Ectodermal cell (in vitro differentiated cells): ENCODE measurements at regions not wholly inside any gene's neighbourhood (a gene's known extent, or its start where the extent isn't known, plus 50 kb on each side); places are given as distances from the start of the nearest gene placed in this dataset.

Experiments
- H3K27ac ChIP-seq: 2 replicates; pipeline ENCODE4 v1.7.0; 2013; ENCODE audit warnings: mild to moderate bottlenecking, low read depth, low read length; ENCODE audit not compliant: insufficient read depth, poor library complexity, severe bottlenecking
- H3K27me3 ChIP-seq: 2 replicates; pipeline ENCODE4 v1.7.0; 2013; ENCODE audit warnings: mild to moderate bottlenecking, low read length; ENCODE audit not compliant: insufficient read depth, control insufficient read depth, poor library complexity, severe bottlenecking
- H3K36me3 ChIP-seq: one replicate; pipeline ENCODE4 v1.7.0; 2013; ENCODE audit warnings: low read length; ENCODE audit not compliant: control insufficient read depth, insufficient read depth
- H3K4me1 ChIP-seq: one replicate; pipeline ENCODE4 v1.7.0; 2013; ENCODE audit warnings: low read length; ENCODE audit not compliant: control insufficient read depth, insufficient read depth
- H3K4me3 ChIP-seq: 2 replicates; pipeline ENCODE4 v1.7.0; 2013; ENCODE audit warnings: low read depth, low read length, control low read depth; ENCODE audit not compliant: insufficient read depth
- H3K9me3 ChIP-seq: 2 replicates; pipeline ENCODE4 v1.7.0; 2013; ENCODE audit warnings: mild to moderate bottlenecking, low read length, moderate library complexity; ENCODE audit not compliant: control insufficient read depth
- WGBS, 2 experiments: methylation state at CpG; one replicate each; pipeline ENCODE4 v1.1.7; 2013; ENCODE audit warnings: missing lambda C conversion rate in 2 of 2; 5-methylcytosine and 5-hydroxymethylcytosine counted together

- no peaks in the 10 kb centered on the region for H3K27me3 ChIP-seq
- no peak overlapping the region for H3K4me3 ChIP-seq
- H3K9me3 ChIP-seq, result no peaks in the 10 kb centered on the region
- H3K36me3 ChIP-seq, result no peaks in the 10 kb centered on the region
- WGBS, 2 experiments, result 89 to 90% methylated on average over 1 of the region's 2 CpGs
- H3K4me1 ChIP-seq, result no peaks in the 10 kb centered on the region
- H3K27ac ChIP-seq, result no peak overlapping the region
These were observed 232.1 kb downstream of the HAO1 start for GRCh38 chr20:7708112-7708511.

DNA sequence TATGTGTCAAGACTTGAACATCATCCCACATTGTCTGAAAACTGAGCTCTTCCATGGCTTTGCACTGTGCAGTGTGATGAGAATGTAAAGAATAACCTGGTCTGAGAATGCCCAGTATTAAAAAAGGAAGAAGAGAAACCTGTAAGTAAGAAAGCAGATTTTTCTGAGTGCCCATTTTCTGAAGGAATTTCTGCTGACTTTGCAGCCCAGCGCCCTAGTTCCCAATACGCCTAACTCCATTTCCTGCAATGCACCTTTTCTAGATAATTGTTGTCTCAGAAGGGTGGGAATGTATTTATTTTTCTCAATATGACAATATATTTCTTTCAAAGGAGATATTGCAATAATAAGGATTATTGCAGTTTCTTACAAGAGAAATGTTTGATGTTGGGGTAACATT is 231.5 kb downstream of the HAO1 start:
- H3K27me3 ChIP-seq, result no peaks in the 10 kb centered on the region
- no peaks in the 10 kb centered on the region for H3K9me3 ChIP-seq
- H3K4me1 ChIP-seq, result no peaks in the 10 kb centered on the region
- no peak overlapping the region for H3K27ac ChIP-seq
- no peak overlapping the region for H3K4me3 ChIP-seq
- WGBS, 2 experiments, result 97 to 100% methylated on average over 2 of the region's 2 CpGs
- no peaks in the 10 kb centered on the region for H3K36me3 ChIP-seq

DNA sequence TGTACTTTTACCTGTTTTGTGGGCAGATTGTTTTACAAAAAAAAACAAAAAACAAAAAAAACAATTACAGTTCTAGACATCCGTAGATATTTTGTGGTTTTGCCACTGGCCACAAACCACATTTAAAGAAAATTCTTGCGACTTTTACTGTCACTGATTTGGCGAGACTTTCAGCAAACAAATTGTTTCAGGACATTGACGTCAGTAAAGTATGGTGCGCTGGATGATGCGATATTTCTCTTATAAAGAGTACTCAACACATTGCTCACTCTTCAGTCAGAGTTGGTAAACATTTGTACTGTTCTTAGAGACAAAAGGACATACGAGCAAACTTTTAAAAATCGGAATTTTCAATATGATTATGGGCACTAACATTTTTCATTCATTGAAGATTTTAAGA is 229.8 kb downstream of the HAO1 start:
- H3K36me3 ChIP-seq, result no peaks in the 10 kb centered on the region
- WGBS, 2 experiments, result 94 to 96% methylated on average over 7 to 8 of the region's 8 CpGs
- H3K4me1 ChIP-seq, result no peaks in the 10 kb centered on the region
- H3K27ac ChIP-seq, result no peak overlapping the region
- H3K9me3 ChIP-seq, result no peaks in the 10 kb centered on the region
- no peaks in the 10 kb centered on the region for H3K27me3 ChIP-seq
- H3K4me3 ChIP-seq, result no peak overlapping the region

DNA sequence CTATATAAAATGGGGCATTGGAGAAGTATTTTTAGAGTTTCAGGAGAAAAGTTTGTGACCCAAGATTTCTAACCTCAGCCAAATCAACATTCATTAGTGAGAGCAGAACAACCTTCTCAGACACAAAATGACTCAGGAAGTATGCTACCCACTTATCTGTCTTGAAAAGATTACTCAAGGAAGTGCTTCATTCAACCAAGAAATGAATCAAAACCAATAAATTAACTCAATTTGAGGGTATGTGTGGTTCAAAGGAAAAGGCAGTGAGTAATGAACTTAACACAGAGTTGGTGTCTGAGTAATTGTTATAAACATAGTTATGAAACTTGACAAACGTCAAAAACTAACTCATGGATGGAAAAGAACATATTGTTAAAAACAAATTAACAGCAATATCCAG is 227.6 kb downstream of the HAO1 start:
- no peaks in the 10 kb centered on the region for H3K4me1 ChIP-seq
- H3K27ac ChIP-seq, result no peak overlapping the region
- H3K9me3 ChIP-seq, result no peaks in the 10 kb centered on the region
- no peak overlapping the region for H3K4me3 ChIP-seq
- H3K27me3 ChIP-seq, result no peaks in the 10 kb centered on the region
- H3K36me3 ChIP-seq, result no peaks in the 10 kb centered on the region
- no CpG with 5 or more reads among the region's 1 CpG for WGBS, 2 experiments

- no peak overlapping the region for H3K27ac ChIP-seq
- H3K9me3 ChIP-seq, result no peaks in the 10 kb centered on the region
- no peak overlapping the region for H3K4me3 ChIP-seq
- no peaks in the 10 kb centered on the region for H3K27me3 ChIP-seq
- H3K4me1 ChIP-seq, result no peaks in the 10 kb centered on the region
- H3K36me3 ChIP-seq, result no peaks in the 10 kb centered on the region
- WGBS, 2 experiments, result 95% methylated on average over 1 of the region's 1 CpG; no CpG with 5 or more reads in 1 of the 2 experiments
These were observed 225.7 kb downstream of the HAO1 start for GRCh38 chr20:7714549-7714948.

GRCh38 chr20:7716286-7716972 is 223.8 kb downstream of the HAO1 start:
- Histone ChIP-seq H3K4me3 (no peak overlapping the region), H3K9me3 (no peaks in the 10 kb centered on the region), H3K36me3 (no peaks in the 10 kb centered on the region), H3K4me1 (no peaks in the 10 kb centered on the region), H3K27ac (no peak overlapping the region), H3K27me3 (no peaks in the 10 kb centered on the region)
- WGBS, 2 experiments, result 94% methylated on average over 5 to 6 of the region's 6 CpGs

- Histone ChIP-seq H3K4me3 (no peak overlapping the region), H3K27ac (no peak overlapping the region), H3K27me3 (no peaks in the 10 kb centered on the region), H3K9me3 (no peaks in the 10 kb centered on the region), H3K36me3 (no peaks in the 10 kb centered on the region), H3K4me1 (no peaks in the 10 kb centered on the region)
- 97% methylated on average over 5 of the region's 5 CpGs for WGBS, 2 experiments
These were observed 217.7 kb downstream of the HAO1 start for GRCh38 chr20:7722564-7722963.

GRCh38 chr20:7723284-7723683 is 217.0 kb downstream of the HAO1 start:
- H3K4me1 ChIP-seq, result no peaks in the 10 kb centered on the region
- no peak overlapping the region for H3K27ac ChIP-seq
- H3K27me3 ChIP-seq, result no peaks in the 10 kb centered on the region
- H3K4me3 ChIP-seq, result no peak overlapping the region
- 86 to 100% methylated on average over 1 of the region's 1 CpG for WGBS, 2 experiments
- no peaks in the 10 kb centered on the region for H3K36me3 ChIP-seq
- no peaks in the 10 kb centered on the region for H3K9me3 ChIP-seq

GRCh38 chr20:7728338-7728737 is 211.9 kb downstream of the HAO1 start:
- Histone ChIP-seq H3K4me3 (no peak overlapping the region), H3K27ac (no peak overlapping the region), H3K36me3 (no peaks in the 10 kb centered on the region), H3K27me3 (no peaks in the 10 kb centered on the region), H3K9me3 (no peaks in the 10 kb centered on the region), H3K4me1 (no peaks in the 10 kb centered on the region)

- no peaks in the 10 kb centered on the region for H3K9me3 ChIP-seq
- 95 to 100% methylated on average over 1 of the region's 1 CpG for WGBS, 2 experiments
- H3K27ac ChIP-seq, result no peak overlapping the region
- H3K4me3 ChIP-seq, result no peak overlapping the region
- H3K36me3 ChIP-seq, result no peaks in the 10 kb centered on the region
- no peaks in the 10 kb centered on the region for H3K4me1 ChIP-seq
- no peaks in the 10 kb centered on the region for H3K27me3 ChIP-seq
These were observed 206.0 kb downstream of the HAO1 start for GRCh38 chr20:7734216-7734615.

DNA sequence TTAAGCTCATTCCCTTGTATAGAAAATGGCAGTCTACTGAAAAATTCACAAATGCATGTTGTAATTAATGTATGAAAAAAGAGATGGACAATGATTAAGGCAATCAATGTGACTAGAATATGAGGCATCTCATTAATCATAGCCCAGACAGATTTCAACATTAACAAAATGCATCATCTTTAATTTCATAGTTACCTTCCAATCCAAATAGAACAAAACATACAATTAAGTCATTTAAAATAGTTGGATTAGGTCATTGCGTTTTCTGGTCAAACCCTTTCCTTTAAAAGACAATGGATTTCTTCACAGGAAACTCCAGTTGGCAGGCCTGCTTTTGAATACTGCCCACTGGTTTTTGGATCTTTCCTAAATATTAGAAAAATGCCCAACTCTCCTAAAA is 203.9 kb downstream of the HAO1 start:
- Histone ChIP-seq H3K27me3 (no peaks in the 10 kb centered on the region), H3K4me1 (no peaks in the 10 kb centered on the region), H3K4me3 (no peak overlapping the region), H3K27ac (no peak overlapping the region), H3K36me3 (no peaks in the 10 kb centered on the region), H3K9me3 (no peaks in the 10 kb centered on the region)
- 81 to 90% methylated on average over 1 of the region's 1 CpG for WGBS, 2 experiments
